Type B pancreatic cell (in vitro differentiated cells): ENCODE measurements at regions not wholly inside any gene's neighbourhood (a gene's known extent, or its start where the extent isn't known, plus 50 kb on each side); places are given as distances from the start of the nearest gene placed in this dataset.

Experiments used
- DNase-seq: peaks from one replicate; pipeline ENCODE4 v3.0.0; 2021; ENCODE audit warnings: mixed read lengths; ENCODE audit not compliant: unreplicated experiment; ENCODE audit errors: extremely low spot score
- H3K27ac Mint-ChIP-seq: 2 replicates; pipeline ENCODE4 v1.8.0; 2021; ENCODE audit warnings: mild to moderate bottlenecking, mixed read lengths
- H3K27me3 Mint-ChIP-seq: 2 replicates; pipeline ENCODE4 v1.8.0; 2021; ENCODE audit warnings: mixed read lengths
- H3K36me3 Mint-ChIP-seq: 2 replicates; pipeline ENCODE4 v1.8.0; 2021; ENCODE audit warnings: mixed read lengths
- H3K4me1 Mint-ChIP-seq: one replicate; pipeline ENCODE4 v1.8.0; 2021; ENCODE audit warnings: mixed read lengths; ENCODE audit not compliant: unreplicated experiment
- H3K4me3 Mint-ChIP-seq: 2 replicates; pipeline ENCODE4 v1.8.0; 2021; ENCODE audit warnings: mild to moderate bottlenecking, mixed read lengths
- H3K9me3 Mint-ChIP-seq: 2 replicates; pipeline ENCODE4 v1.8.0; 2021; ENCODE audit warnings: mixed read lengths
- CTCF ChIP-seq: fragments of 200-600 bp; sonication (generic); conservative IDR thresholded peaks from 2 replicates; pipeline ENCODE4 v1.5.0; 2021; ENCODE audit warnings: antibody characterized with exemption, mild to moderate bottlenecking

GRCh38 chr19:46911456-46911855, 50.7 kb downstream of the ARHGAP35 start:
- no peak for TF ChIP-seq CTCF
- Mint-ChIP-seq H3K27ac (no peak overlapping the region), H3K4me1 (peaks cover 31% of the 10 kb centered on the region), H3K9me3 (no peaks in the 10 kb centered on the region), H3K36me3 (peaks cover 5% of the 10 kb centered on the region), H3K4me3 (no peak overlapping the region), H3K27me3 (no peaks in the 10 kb centered on the region)
- no peak for DNase-seq

GRCh38 chr19:46913198-46913851, 52.5 kb downstream of the ARHGAP35 start:
- no peak for DNase-seq
- peak overlapping the region; percentile 58 for H3K27ac Mint-ChIP-seq
- peaks cover 37% of the 10 kb centered on the region for H3K4me1 Mint-ChIP-seq

GRCh38 chr19:46913852-46914430, 53.1 kb downstream of the ARHGAP35 start:
- Mint-ChIP-seq H3K36me3 (peaks cover 15% of the 10 kb centered on the region), H3K27me3 (no peaks in the 10 kb centered on the region), H3K4me3 (peak overlapping the region; percentile 15), H3K27ac (peak overlapping the region; percentile 58), H3K4me1 (peaks cover 31% of the 10 kb centered on the region), H3K9me3 (no peaks in the 10 kb centered on the region)
- no peak for TF ChIP-seq CTCF
- no peak for DNase-seq

More at GRCh38 chr19:46913198-46913851, 52.5 kb downstream of the ARHGAP35 start:
- TF ChIP-seq CTCF: no peak
- H3K27me3 Mint-ChIP-seq: no peaks in the 10 kb centered on the region
- H3K9me3 Mint-ChIP-seq: no peaks in the 10 kb centered on the region
- peak overlapping the region; percentile 15 for H3K4me3 Mint-ChIP-seq
- peaks cover 9% of the 10 kb centered on the region for H3K36me3 Mint-ChIP-seq

GRCh38 chr19:46915386-46915785, 54.6 kb downstream of the ARHGAP35 start:
- no peaks in the 10 kb centered on the region for H3K27me3 Mint-ChIP-seq
- peaks cover 24% of the 10 kb centered on the region for H3K36me3 Mint-ChIP-seq
- H3K4me3 Mint-ChIP-seq: peak overlapping the region; percentile 10
- no peak overlapping the region for H3K27ac Mint-ChIP-seq
- peaks cover 39% of the 10 kb centered on the region for H3K4me1 Mint-ChIP-seq
- no peak for DNase-seq
- no peaks in the 10 kb centered on the region for H3K9me3 Mint-ChIP-seq
- TF ChIP-seq CTCF: no peak

- DNase-seq: no peak
- no peaks in the 10 kb centered on the region for H3K27me3 Mint-ChIP-seq
- H3K4me3 Mint-ChIP-seq: no peak overlapping the region
- H3K9me3 Mint-ChIP-seq: no peaks in the 10 kb centered on the region
- no peak for TF ChIP-seq CTCF
- peaks cover 34% of the 10 kb centered on the region for H3K36me3 Mint-ChIP-seq
- H3K4me1 Mint-ChIP-seq: peaks cover 46% of the 10 kb centered on the region
- H3K27ac Mint-ChIP-seq: no peak overlapping the region
Measured at GRCh38 chr19:46917002-46917401, 56.2 kb downstream of the ARHGAP35 start.
